GM12873 (cell line): ENCODE measurements at regions not wholly inside any gene's neighbourhood (a gene's known extent, or its start where the extent isn't known, plus 50 kb on each side); places are given as distances from the start of the nearest gene placed in this dataset.

ENCODE experiments used
- TF ChIP-seq, protein P1 (sequence below): IDR thresholded peaks from 2 replicates; pipeline ENCODE4 v1.5.1; 2012; ENCODE audit warnings: low read depth, mild to moderate bottlenecking, moderate library complexity, low read length, control low read depth; ENCODE audit not compliant: insufficient read depth; ENCODE audit errors: missing control alignments

GRCh38 chr1:36664571-36665287, 182.0 kb upstream of the CSF3R start:
- TF ChIP-seq, protein P1, sequence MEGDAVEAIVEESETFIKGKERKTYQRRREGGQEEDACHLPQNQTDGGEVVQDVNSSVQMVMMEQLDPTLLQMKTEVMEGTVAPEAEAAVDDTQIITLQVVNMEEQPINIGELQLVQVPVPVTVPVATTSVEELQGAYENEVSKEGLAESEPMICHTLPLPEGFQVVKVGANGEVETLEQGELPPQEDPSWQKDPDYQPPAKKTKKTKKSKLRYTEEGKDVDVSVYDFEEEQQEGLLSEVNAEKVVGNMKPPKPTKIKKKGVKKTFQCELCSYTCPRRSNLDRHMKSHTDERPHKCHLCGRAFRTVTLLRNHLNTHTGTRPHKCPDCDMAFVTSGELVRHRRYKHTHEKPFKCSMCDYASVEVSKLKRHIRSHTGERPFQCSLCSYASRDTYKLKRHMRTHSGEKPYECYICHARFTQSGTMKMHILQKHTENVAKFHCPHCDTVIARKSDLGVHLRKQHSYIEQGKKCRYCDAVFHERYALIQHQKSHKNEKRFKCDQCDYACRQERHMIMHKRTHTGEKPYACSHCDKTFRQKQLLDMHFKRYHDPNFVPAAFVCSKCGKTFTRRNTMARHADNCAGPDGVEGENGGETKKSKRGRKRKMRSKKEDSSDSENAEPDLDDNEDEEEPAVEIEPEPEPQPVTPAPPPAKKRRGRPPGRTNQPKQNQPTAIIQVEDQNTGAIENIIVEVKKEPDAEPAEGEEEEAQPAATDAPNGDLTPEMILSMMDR = no peak

- TF ChIP-seq, protein P1 = no peak
Observed at GRCh38 chr1:36663772-36664430, 181.2 kb upstream of the CSF3R start.

- TF ChIP-seq, protein P1 = no peak
Observed at GRCh38 chr1:36658838-36659237, 176.1 kb upstream of the CSF3R start.

DNA sequence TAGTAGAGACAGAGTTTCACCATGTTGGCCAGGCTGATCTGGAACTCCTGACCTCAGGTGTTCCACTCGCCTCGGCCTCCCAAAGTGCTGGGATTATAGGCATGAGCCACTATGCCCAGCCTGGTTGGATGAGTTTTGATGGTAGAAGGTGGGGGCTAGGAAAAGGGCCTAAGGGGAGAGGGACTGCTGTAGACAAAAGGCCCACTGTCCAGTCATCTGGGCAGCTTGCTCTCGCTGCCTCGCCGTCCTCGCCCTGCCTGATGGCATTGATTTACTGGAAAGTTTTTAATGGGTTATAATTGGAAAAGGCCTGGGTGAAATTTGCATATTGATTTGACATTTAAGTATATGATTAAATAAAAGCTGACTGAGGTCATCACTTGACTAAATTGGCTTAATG, 175.1 kb upstream of the CSF3R start:
- TF ChIP-seq, protein P1 = no peak

DNA sequence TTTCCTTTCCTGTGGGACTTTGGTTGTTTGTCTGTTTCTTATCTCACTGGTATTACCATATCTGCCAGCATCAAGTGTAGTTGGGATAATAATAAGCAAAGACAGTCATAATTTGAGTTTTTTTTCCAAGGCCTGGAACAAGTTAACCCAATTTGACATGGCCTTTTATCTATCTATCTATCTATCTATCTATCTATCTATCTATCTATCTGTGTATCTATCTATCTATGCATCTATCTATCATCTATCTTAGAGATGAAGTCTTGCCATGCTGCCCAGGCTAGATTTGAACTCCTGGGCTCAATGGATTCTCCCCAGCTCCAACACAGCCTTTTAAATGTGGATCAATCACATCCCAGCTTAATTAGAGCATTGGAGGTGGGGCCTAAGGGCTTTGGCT, 174.1 kb upstream of the CSF3R start:
- TF ChIP-seq, protein P1 = no peak

DNA sequence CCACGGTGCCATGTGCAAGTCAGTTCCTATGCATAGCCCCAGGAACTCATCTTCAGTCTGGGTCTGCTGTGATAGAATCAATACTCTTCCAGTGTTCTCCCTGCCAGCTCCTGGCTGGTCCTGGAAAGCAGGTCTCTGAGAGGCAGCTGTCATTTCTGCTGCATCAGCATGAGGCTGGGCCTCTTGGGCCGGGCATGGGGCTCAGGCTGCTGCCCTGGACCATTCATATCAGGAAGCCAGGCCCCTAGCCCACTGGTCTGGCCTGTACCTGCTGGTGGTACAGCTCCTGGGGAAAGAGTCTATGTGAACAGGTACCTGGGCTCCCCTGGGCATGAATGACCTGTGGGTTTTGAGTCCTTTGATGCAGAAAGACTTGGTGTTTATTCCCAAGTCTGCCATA, 173.6 kb upstream of the CSF3R start:
- TF ChIP-seq, protein P1 = no peak

DNA sequence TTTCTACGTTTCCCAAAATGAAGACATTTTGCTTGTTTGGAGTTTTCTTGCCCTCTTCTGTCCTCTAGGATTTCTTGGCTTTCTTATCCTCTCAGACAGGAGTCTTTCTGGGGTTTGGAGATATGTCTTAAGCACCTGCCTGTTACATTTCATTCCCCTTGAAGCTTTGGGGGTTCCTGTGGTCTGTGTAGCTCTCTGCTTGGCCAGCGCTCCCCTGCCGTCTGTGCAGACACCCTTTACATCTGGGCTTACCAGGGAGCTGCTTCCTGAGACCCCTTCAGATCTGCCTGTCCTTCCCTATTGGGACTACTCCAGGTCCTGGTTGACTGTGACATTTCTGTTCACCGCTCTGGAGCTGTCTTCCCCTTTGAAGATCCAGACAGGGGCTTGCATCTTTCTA, 171.9 kb upstream of the CSF3R start:
- TF ChIP-seq, protein P1 = no peak
